Upper lobe of right lung (tissue), 1 donor: ENCODE measurements at regions not wholly inside any gene's neighbourhood (a gene's known extent, or its start where the extent isn't known, plus 50 kb on each side); places are given as distances from the start of the nearest gene placed in this dataset.
A peak's percentile ranks its signal among the peaks of the same experiment; 100 is the strongest.

Experiments used
- ATAC-seq: fragments of 200-7000 bp; cut with Tn5 transposase; one replicate; pipeline ENCODE4 v1.9.1; 2020; ENCODE audit warnings: mild to moderate bottlenecking, moderate library complexity
- DNase-seq: peaks from one replicate; pipeline ENCODE4 v3.0.0-alpha.2; 2020
- H3K27ac ChIP-seq: fragments of 200-600 bp; one replicate; pipeline ENCODE4 v1.8.0; 2022
- H3K27me3 ChIP-seq: fragments of 200-600 bp; one replicate; pipeline ENCODE4 v1.8.0; 2022; ENCODE audit warnings: mild to moderate bottlenecking
- H3K36me3 ChIP-seq: fragments of 200-600 bp; one replicate; pipeline ENCODE4 v1.8.0; 2022
- H3K4me1 ChIP-seq: fragments of 200-600 bp; one replicate; pipeline ENCODE4 v1.8.0; 2022
- H3K4me3 ChIP-seq: fragments of 200-600 bp; one replicate; pipeline ENCODE4 v1.8.0; 2022; ENCODE audit warnings: mild to moderate bottlenecking
- H3K9me3 ChIP-seq: fragments of 200-600 bp; one replicate; pipeline ENCODE4 v1.8.0; 2022
- intact Hi-C: fragments of 100-400 bp; cut with DNase I; formaldehyde crosslinking; loops from one replicate; pipeline ENCODE4 v1.11.0; 2022
- TF ChIP-seq, protein P1 (sequence below): fragments of 200-600 bp; IDR thresholded peaks from one replicate; pipeline ENCODE4 v1.8.0; 2022; ENCODE audit warnings: antibody characterized with exemption
- donor health status: DM: no; HTN: yes; CAD: no; lungs with severe emphysema.

DNA sequence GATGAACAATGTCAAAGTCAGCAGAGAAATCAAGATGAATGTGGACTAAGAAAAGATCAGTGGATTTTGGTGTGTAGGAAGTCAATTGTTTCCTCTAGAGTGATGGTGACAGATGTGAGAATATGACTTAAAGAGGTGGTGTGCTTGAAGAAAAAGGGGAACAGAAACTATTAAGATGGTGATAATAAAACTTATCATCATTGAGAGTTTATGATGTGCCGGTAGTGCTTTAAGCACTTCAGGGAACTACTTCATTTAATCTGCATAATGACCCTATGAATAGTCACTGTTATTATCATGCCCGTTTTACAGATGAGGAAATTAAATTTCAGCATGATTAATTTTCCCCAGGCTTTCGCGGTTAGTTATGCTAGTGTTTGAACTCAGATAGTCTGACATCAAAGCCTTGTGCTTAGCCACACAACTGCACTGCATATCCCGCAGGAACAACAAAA, 246.9 kb upstream of the LRRC7 start:
- DNase-seq (no peak), ATAC-seq (no peak)
- H3K4me3 ChIP-seq = no peak overlapping the region
- no peak overlapping the region for H3K27ac ChIP-seq
- intact Hi-C loops = no loop called here
- H3K9me3 ChIP-seq = no peaks in the 10 kb centered on the region
- no peaks in the 10 kb centered on the region for H3K4me1 ChIP-seq
- no peaks in the 10 kb centered on the region for H3K27me3 ChIP-seq
- H3K36me3 ChIP-seq = no peaks in the 10 kb centered on the region
- TF ChIP-seq, protein P1, sequence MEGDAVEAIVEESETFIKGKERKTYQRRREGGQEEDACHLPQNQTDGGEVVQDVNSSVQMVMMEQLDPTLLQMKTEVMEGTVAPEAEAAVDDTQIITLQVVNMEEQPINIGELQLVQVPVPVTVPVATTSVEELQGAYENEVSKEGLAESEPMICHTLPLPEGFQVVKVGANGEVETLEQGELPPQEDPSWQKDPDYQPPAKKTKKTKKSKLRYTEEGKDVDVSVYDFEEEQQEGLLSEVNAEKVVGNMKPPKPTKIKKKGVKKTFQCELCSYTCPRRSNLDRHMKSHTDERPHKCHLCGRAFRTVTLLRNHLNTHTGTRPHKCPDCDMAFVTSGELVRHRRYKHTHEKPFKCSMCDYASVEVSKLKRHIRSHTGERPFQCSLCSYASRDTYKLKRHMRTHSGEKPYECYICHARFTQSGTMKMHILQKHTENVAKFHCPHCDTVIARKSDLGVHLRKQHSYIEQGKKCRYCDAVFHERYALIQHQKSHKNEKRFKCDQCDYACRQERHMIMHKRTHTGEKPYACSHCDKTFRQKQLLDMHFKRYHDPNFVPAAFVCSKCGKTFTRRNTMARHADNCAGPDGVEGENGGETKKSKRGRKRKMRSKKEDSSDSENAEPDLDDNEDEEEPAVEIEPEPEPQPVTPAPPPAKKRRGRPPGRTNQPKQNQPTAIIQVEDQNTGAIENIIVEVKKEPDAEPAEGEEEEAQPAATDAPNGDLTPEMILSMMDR = no peak

DNA sequence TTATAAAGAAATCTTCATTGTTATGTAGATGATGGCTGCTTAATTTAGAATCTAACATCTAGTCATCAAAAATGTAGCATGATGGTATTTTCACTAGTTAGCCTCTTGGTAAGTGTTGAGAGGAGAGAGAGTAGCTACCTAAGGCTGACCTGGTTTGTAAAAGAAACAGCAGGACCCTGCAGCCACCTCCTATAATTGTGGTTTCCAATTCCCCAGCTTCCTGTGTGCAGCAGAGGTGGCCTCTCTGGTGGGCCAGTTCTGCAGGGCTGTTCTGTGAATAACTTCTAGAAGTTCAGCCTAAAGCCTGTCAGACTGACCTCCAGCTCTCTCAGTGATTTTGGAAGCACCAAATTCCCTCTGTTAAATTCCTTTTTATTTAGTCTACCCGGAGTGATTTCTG, 246.4 kb upstream of the LRRC7 start:
- intact Hi-C loops = no loop called here
- no peak for ATAC-seq
- H3K27ac ChIP-seq = no peak overlapping the region
- no peaks in the 10 kb centered on the region for H3K9me3 ChIP-seq
- H3K4me1 ChIP-seq = no peaks in the 10 kb centered on the region
- DNase-seq = no peak
- no peak overlapping the region for H3K4me3 ChIP-seq
- H3K27me3 ChIP-seq = no peaks in the 10 kb centered on the region
- no peaks in the 10 kb centered on the region for H3K36me3 ChIP-seq
- TF ChIP-seq, protein P1 = no peak

DNA sequence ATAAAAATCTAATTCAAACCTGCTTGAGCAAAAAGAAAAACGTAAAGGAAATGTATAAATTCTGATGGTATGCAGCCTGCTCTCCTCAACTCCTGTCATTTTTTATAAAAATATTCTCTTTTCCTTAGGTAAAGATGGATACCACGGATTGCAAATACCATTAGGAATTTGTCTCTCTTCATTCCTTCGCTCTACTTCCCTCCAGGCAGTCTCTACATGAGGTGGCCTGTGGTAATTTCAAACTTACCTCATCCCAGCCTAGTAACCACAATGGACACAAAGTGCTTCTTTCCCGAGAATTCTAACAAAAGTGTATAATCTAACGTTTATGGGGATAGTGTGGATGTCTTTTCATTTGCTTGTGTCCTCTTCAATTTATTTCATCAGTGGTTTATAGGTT, 239.5 kb upstream of the LRRC7 start:
- H3K27me3 ChIP-seq = no peaks in the 10 kb centered on the region
- TF ChIP-seq, protein P1 = no peak
- no peaks in the 10 kb centered on the region for H3K36me3 ChIP-seq
- no peak overlapping the region for H3K4me3 ChIP-seq
- no peak for DNase-seq
- no peak overlapping the region for H3K27ac ChIP-seq
- intact Hi-C loops = no loop called here
- H3K9me3 ChIP-seq = no peaks in the 10 kb centered on the region
- no peaks in the 10 kb centered on the region for H3K4me1 ChIP-seq
- ATAC-seq = no peak

DNA sequence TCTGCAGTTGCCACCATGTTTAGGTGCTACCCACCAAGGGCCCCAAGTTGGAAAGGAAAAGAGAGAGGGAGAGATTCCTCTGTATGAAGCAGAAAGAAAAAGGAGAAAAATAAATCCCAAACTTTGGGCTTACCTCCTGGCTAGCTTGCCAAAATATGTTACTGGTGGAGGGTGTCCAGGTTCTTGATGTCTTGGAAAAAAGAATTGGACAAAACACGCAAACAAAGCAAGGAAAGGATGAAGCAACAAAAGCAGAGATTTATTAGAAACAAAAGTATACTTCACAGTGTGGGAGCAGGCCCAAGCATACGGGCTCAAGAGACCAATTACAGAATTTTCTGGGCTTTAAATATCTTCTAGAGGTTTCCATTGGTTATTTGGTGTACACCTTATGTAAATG, 204.5 kb upstream of the LRRC7 start:
- intact Hi-C loops = no loop called here
- no peak overlapping the region for H3K27ac ChIP-seq
- no peak overlapping the region for H3K4me3 ChIP-seq
- DNase-seq = no peak
- no peaks in the 10 kb centered on the region for H3K9me3 ChIP-seq
- no peak for ATAC-seq
- no peaks in the 10 kb centered on the region for H3K4me1 ChIP-seq
- TF ChIP-seq, protein P1 = no peak
- H3K27me3 ChIP-seq = no peaks in the 10 kb centered on the region
- no peaks in the 10 kb centered on the region for H3K36me3 ChIP-seq

DNA sequence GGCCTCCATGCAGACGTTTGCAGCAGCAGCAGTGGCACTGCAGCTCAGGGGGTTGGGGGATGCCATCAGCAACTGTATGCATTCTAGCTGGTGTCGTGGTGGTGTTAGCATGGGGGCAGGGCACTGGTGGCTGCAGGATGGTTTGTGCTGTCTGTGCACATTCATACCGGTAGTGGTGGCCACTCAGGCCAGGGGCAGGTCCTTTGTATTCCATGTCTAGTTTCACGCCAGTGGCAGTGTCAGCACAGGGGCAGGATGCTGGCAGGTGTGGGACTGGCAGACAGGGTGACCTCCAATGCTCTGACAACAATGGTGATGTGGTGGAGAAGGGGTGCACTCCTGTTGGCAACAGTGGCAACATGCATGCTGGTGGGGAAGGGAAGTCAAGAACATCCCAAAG, 194.2 kb upstream of the LRRC7 start:
- intact Hi-C loops = no loop called here
- H3K9me3 ChIP-seq = no peaks in the 10 kb centered on the region
- ATAC-seq (peak; percentile 27), DNase-seq (no peak)
- TF ChIP-seq, protein P1 = no peak
- H3K4me1 ChIP-seq = no peaks in the 10 kb centered on the region
- H3K36me3 ChIP-seq = no peaks in the 10 kb centered on the region
- H3K27me3 ChIP-seq = no peaks in the 10 kb centered on the region
- no peak overlapping the region for H3K27ac ChIP-seq
- H3K4me3 ChIP-seq = no peak overlapping the region

DNA sequence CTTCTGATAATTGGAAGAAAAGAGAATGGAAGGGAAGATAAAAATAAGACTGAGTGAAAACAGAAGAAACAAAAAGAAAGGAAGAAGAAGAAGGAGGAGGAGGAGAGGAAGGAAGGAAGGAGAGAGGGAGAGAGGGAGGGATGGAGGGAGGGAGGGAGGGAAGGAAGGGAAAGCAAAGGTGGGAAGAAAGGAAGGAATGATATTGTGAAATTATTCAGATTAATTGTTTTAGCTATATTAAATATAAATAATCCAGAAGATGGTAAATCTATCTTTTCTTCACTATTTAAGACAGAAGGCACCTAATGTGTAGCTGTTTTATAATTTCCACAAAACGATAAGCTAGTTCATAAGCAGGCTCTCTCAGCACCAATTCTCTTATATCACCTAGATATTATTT, 191.3 kb upstream of the LRRC7 start:
- Histone ChIP-seq H3K27me3 (no peaks in the 10 kb centered on the region), H3K27ac (no peak overlapping the region), H3K9me3 (no peaks in the 10 kb centered on the region), H3K36me3 (no peaks in the 10 kb centered on the region), H3K4me1 (no peaks in the 10 kb centered on the region), H3K4me3 (no peak overlapping the region)
- intact Hi-C loops = no loop called here
- ATAC-seq = no peak
- DNase-seq = no peak
- TF ChIP-seq, protein P1 = no peak
